ENCODE measurements at regions not wholly inside any gene's neighbourhood (a gene's known extent, or its start where the extent isn't known, plus 50 kb on each side); places are given as distances from the start of the nearest gene placed in this dataset.
"Not testable (repeated sequence)": the region's sequence is repeated elsewhere in the genome, so short reads cannot be mapped to it uniquely, and the experiment has no call there.

DNA sequence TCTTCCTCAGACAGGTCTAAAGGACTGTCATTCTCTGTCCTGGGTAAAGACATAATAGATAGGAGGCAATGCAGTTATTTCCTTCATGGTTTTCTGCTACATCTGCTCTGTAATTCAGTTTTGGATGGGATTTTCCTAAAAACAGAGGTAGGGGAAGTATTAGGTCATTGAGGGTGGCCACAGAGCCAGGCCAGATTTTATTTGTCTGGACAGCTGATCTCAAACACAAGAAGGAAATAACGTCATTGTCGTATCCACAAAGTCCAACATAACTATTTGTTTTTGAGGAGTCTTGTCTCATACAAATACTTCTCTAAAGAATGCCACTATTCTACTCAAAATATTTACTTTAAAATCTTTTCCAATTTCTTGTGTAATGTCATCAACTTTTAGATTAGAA lies 154.8 kb upstream of the MAP2 start:
- H4K20me1 ChIP-seq (ENCODE audit: insufficient read depth, poor library complexity, severe bottlenecking) = no peaks in the 10 kb centered on the region
- H3K36me3 ChIP-seq (replicated peaks; ENCODE audit: insufficient read depth, low read depth) = no peaks in the 10 kb centered on the region
- no peaks in the 10 kb centered on the region for H3K9me2 ChIP-seq (replicated peaks; ENCODE audit: insufficient read depth)
- 70% methylated on average over 2 of the region's 2 CpGs for WGBS (ENCODE audit: low lambda C conversion rate, missing lambda C conversion rate)
- no peak for DNase-seq (ENCODE audit: low spot score)
- H3K4me2 ChIP-seq = no peak overlapping the region
- H3K4me1 ChIP-seq (ENCODE audit: insufficient read depth) = no peaks in the 10 kb centered on the region
- no peaks in the 10 kb centered on the region for H3K9me3 ChIP-seq (ENCODE audit: low read depth)
- TF ChIP-seq EZH2 (IDR thresholded peaks at IDR 0.05; ENCODE audit: borderline replicate concordance) = no peak
- H3K27me3 ChIP-seq = no peaks in the 10 kb centered on the region
- H3K79me2 ChIP-seq = no peaks in the 10 kb centered on the region
- H2AFZ ChIP-seq = no peak overlapping the region
- no peak overlapping the region for H3K27ac ChIP-seq
- H3K4me3 ChIP-seq = no peak overlapping the region

DNA sequence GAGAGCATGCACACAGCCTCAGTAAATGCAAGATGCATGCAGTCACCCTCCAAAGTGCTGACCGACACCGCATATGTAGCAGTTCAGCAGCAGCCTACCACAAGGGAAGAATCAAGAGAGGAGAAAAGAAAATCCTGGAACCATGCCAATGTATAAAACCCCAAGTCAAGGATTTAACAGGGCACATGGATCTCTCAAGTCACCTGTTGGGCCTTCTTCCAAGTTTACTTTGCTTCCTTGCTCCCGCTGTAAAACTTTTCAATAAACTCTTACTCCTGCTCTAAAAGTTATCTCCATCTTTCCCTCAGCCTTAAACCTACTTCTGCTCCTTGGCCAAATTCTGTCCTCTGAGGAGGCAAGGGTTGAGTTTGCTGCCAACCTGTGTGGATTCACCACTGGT lies 147.8 kb upstream of the MAP2 start:
- H3K9me2 ChIP-seq (replicated peaks; ENCODE audit: insufficient read depth) = no peaks in the 10 kb centered on the region

DNA sequence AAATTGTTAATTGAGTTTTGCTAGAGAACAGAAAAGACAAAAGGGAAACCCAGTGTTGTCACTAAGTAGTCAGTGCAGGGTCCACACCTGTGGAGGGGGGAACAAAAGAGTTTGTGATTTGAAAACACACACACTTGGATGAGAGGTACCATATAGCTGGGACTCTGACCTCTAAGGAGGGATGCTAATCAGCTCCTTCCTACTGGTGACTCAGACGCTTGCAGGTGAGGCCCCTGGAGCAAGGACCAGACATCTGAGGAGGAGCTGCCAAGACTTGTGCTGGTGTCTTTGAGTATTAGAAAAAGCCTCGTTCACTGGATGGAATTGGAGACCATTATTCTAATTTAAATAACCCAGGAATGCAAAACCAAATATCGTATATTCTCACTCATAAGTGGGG lies 146.4 kb upstream of the MAP2 start:
- Histone ChIP-seq H3K4me1 (ENCODE audit: insufficient read depth) (no peaks in the 10 kb centered on the region), H4K20me1 (ENCODE audit: insufficient read depth, poor library complexity, severe bottlenecking) (no peaks in the 10 kb centered on the region), H3K36me3 (replicated peaks; ENCODE audit: insufficient read depth, low read depth) (no peaks in the 10 kb centered on the region), H3K4me2 (no peak overlapping the region), H3K9me3 (ENCODE audit: low read depth) (no peaks in the 10 kb centered on the region), H3K79me2 (no peaks in the 10 kb centered on the region), H2AFZ (no peak overlapping the region), H3K27me3 (no peaks in the 10 kb centered on the region), H3K9me2 (replicated peaks; ENCODE audit: insufficient read depth) (no peaks in the 10 kb centered on the region), H3K4me3 (no peak overlapping the region), H3K27ac (no peak overlapping the region)
- TF ChIP-seq EZH2 (IDR thresholded peaks at IDR 0.05; ENCODE audit: borderline replicate concordance) (no peak), EZH2phosphoT487 (IDR thresholded peaks at IDR 0.05; ENCODE audit: low read depth, severe bottlenecking, unreplicated experiment) (no peak)
- TF ChIP-seq, protein P1, sequence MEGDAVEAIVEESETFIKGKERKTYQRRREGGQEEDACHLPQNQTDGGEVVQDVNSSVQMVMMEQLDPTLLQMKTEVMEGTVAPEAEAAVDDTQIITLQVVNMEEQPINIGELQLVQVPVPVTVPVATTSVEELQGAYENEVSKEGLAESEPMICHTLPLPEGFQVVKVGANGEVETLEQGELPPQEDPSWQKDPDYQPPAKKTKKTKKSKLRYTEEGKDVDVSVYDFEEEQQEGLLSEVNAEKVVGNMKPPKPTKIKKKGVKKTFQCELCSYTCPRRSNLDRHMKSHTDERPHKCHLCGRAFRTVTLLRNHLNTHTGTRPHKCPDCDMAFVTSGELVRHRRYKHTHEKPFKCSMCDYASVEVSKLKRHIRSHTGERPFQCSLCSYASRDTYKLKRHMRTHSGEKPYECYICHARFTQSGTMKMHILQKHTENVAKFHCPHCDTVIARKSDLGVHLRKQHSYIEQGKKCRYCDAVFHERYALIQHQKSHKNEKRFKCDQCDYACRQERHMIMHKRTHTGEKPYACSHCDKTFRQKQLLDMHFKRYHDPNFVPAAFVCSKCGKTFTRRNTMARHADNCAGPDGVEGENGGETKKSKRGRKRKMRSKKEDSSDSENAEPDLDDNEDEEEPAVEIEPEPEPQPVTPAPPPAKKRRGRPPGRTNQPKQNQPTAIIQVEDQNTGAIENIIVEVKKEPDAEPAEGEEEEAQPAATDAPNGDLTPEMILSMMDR (IDR thresholded peaks at IDR 0.05; ENCODE audit: poor library complexity) = no peak
- 74% methylated on average over 3 of the region's 3 CpGs for WGBS (ENCODE audit: low lambda C conversion rate, missing lambda C conversion rate)
- DNase-seq (ENCODE audit: low spot score) = no peak

More for the DNA sequence above, 147.8 kb upstream of the MAP2 start:
- H3K4me3 ChIP-seq = no peak overlapping the region
- H3K27ac ChIP-seq = no peak overlapping the region
- H3K4me1 ChIP-seq (ENCODE audit: insufficient read depth) = no peaks in the 10 kb centered on the region
- no peaks in the 10 kb centered on the region for H4K20me1 ChIP-seq (ENCODE audit: insufficient read depth, poor library complexity, severe bottlenecking)
- H3K79me2 ChIP-seq = no peaks in the 10 kb centered on the region
- no peak for DNase-seq (ENCODE audit: low spot score)
- no peaks in the 10 kb centered on the region for H3K27me3 ChIP-seq
- WGBS (ENCODE audit: low lambda C conversion rate, missing lambda C conversion rate) = 87% methylated on average over 3 of the region's 3 CpGs
- H2AFZ ChIP-seq = no peak overlapping the region
- H3K4me2 ChIP-seq = no peak overlapping the region
- H3K9me3 ChIP-seq (ENCODE audit: low read depth) = no peaks in the 10 kb centered on the region
- no peak for TF ChIP-seq EZH2phosphoT487 (IDR thresholded peaks at IDR 0.05; ENCODE audit: low read depth, severe bottlenecking, unreplicated experiment)
- TF ChIP-seq, protein P1 (IDR thresholded peaks at IDR 0.05; ENCODE audit: poor library complexity) = no peak
- TF ChIP-seq EZH2 (IDR thresholded peaks at IDR 0.05; ENCODE audit: borderline replicate concordance) = no peak
- no peaks in the 10 kb centered on the region for H3K36me3 ChIP-seq (replicated peaks; ENCODE audit: insufficient read depth, low read depth)

DNA sequence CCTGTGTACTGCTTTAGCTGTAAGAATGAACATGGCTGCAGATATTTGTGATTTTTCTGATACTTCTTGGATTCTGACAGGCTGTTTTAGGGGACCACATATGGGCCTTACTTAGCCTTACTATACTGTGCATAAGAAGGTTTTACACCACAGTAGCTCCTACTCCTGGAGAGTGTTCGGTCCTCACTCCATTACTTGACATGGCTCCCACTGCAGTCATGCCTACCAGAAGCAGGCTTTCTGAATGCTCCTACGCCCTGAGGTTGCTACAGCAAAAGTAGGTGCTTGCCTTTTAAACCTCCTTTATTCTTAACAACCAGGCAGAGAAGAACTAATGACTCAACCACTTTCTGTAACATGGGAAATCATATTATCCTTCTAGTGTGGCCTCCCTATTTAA lies 125.2 kb upstream of the MAP2 start:
- no peaks in the 10 kb centered on the region for H3K4me1 ChIP-seq (ENCODE audit: insufficient read depth)

DNA sequence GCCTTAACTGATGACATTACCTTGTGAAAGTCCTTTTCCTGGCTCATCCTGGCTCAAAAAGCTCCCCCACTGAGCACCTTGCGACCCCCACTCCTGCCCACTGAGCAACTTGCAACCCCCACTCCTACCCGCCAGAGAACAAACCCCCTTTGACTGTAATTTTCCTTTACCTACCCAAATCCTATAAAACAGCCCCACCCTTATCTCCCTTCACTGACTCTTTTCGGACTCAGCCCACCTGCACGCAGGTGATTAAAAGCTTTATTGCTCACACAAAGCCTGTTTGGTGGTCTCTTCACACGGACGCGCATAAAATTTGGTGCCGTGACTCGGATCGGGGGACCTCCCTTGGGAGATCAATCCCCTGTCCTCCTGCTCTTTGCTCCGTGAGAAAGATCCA lies 124.4 kb upstream of the MAP2 start:
- not testable (repeated sequence) for H3K27ac ChIP-seq; H3K9me2 ChIP-seq (replicated peaks; ENCODE audit: insufficient read depth); H3K4me3 ChIP-seq; H4K20me1 ChIP-seq (ENCODE audit: insufficient read depth, poor library complexity, severe bottlenecking); DNase-seq (ENCODE audit: low spot score); H3K36me3 ChIP-seq (replicated peaks; ENCODE audit: insufficient read depth, low read depth); H3K9me3 ChIP-seq (ENCODE audit: low read depth); H3K4me2 ChIP-seq; H3K4me1 ChIP-seq (ENCODE audit: insufficient read depth); H2AFZ ChIP-seq; H3K79me2 ChIP-seq
- peaks cover 11% of the 10 kb centered on the region for H3K27me3 ChIP-seq
- WGBS (ENCODE audit: low lambda C conversion rate, missing lambda C conversion rate) = 29% methylated on average over 11 of the region's 11 CpGs

More for the DNA sequence above, 125.2 kb upstream of the MAP2 start:
- H2AFZ ChIP-seq = no peak overlapping the region
- H4K20me1 ChIP-seq (ENCODE audit: insufficient read depth, poor library complexity, severe bottlenecking) = no peaks in the 10 kb centered on the region
- H3K79me2 ChIP-seq = no peaks in the 10 kb centered on the region
- H3K9me2 ChIP-seq (replicated peaks; ENCODE audit: insufficient read depth) = no peaks in the 10 kb centered on the region
- peaks cover 11% of the 10 kb centered on the region for H3K27me3 ChIP-seq
- no peaks in the 10 kb centered on the region for H3K9me3 ChIP-seq (ENCODE audit: low read depth)
- WGBS (ENCODE audit: low lambda C conversion rate, missing lambda C conversion rate) = 85% methylated on average over 2 of the region's 2 CpGs
- DNase-seq (ENCODE audit: low spot score) = no peak
- H3K4me3 ChIP-seq = no peak overlapping the region
- no peaks in the 10 kb centered on the region for H3K36me3 ChIP-seq (replicated peaks; ENCODE audit: insufficient read depth, low read depth)
- H3K4me2 ChIP-seq = no peak overlapping the region
- no peak overlapping the region for H3K27ac ChIP-seq
- TF ChIP-seq, protein P1 (IDR thresholded peaks at IDR 0.05; ENCODE audit: poor library complexity) = no peak
- TF ChIP-seq EZH2 (IDR thresholded peaks at IDR 0.05; ENCODE audit: borderline replicate concordance) (no peak), EZH2phosphoT487 (IDR thresholded peaks at IDR 0.05; ENCODE audit: low read depth, severe bottlenecking, unreplicated experiment) (no peak)

DNA sequence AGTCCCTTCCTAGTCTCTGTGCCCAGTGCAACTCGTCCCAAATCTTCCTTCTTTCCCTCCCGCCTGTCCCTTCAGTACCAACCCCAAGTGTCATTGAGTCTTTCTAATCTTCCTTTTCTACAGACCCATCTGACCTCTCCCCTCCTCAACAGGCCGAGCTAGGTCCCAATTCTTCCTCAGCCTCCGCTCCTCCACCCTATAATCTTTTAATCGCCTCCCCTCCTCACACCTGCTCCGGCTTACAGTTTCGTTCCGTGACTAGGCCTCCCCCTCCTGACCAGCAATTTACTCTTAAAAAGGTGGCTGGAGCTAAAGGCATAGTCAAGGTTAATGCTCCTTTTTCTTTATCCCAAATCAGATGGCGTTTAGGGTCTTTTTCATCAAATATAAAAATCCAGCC lies 123.1 kb upstream of the MAP2 start:
- 62% methylated on average over 9 of the region's 9 CpGs for WGBS (ENCODE audit: low lambda C conversion rate, missing lambda C conversion rate)

More for the DNA sequence above, 123.1 kb upstream of the MAP2 start:
- H3K9me3 ChIP-seq (ENCODE audit: low read depth); H3K4me3 ChIP-seq; H3K36me3 ChIP-seq (replicated peaks; ENCODE audit: insufficient read depth, low read depth); H3K79me2 ChIP-seq; H3K4me1 ChIP-seq (ENCODE audit: insufficient read depth); H4K20me1 ChIP-seq (ENCODE audit: insufficient read depth, poor library complexity, severe bottlenecking); H2AFZ ChIP-seq; DNase-seq (ENCODE audit: low spot score); H3K9me2 ChIP-seq (replicated peaks; ENCODE audit: insufficient read depth); H3K4me2 ChIP-seq; H3K27ac ChIP-seq: not testable (repeated sequence)
- H3K27me3 ChIP-seq = peaks cover 11% of the 10 kb centered on the region
